MCF 10A (cell line): ENCODE measurements at regions not wholly inside any gene's neighbourhood (a gene's known extent, or its start where the extent isn't known, plus 50 kb on each side); places are given as distances from the start of the nearest gene placed in this dataset.

ENCODE experiments used
- BruUV-seq: library from RNA; stranded (reverse); fragments of 400-500 nt; replicated peaks from 2 replicates; lab custom pipeline; 2021; lab: Mats Ljungman, UMichigan
- CTCF ChIA-PET: fragments of 300-600 bp; sonication (Branson Sonifier 250); formaldehyde crosslinking; extraction: SDS; loops from one replicate; lab custom pipeline; 2021; ENCODE audit warnings: antibody characterized with exemption, inconsistent platforms; lab: Yijun Ruan, JAX
- POLR2A ChIA-PET: fragments of 300-600, 350-650 bp; sonication (Branson Sonifier 250); formaldehyde crosslinking; extraction: SDS; loops from one replicate; lab custom pipeline; 2020; ENCODE audit warnings: antibody characterized with exemption, inconsistent platforms; lab: Yijun Ruan, JAX
- DNase-seq: peaks from one replicate; pipeline ENCODE4 v3.0.0-alpha.2; 2018; ENCODE audit not compliant: unreplicated experiment
- H3K27ac Mint-ChIP-seq: one replicate; pipeline ENCODE4 v1.8.0; 2022; ENCODE audit warnings: mild to moderate bottlenecking, low read depth, mixed read lengths; ENCODE audit not compliant: unreplicated experiment
- H3K27me3 Mint-ChIP-seq: one replicate; pipeline ENCODE4 v1.8.0; 2022; ENCODE audit warnings: mixed read lengths; ENCODE audit not compliant: insufficient read depth, unreplicated experiment
- H3K36me3 Mint-ChIP-seq: one replicate; pipeline ENCODE4 v1.8.0; 2022; ENCODE audit warnings: mild to moderate bottlenecking, moderate library complexity, mixed read lengths; ENCODE audit not compliant: insufficient read depth, unreplicated experiment
- H3K4me1 Mint-ChIP-seq: one replicate; pipeline ENCODE4 v1.8.0; 2022; ENCODE audit warnings: mixed read lengths; ENCODE audit not compliant: insufficient read depth, unreplicated experiment
- H3K4me3 Mint-ChIP-seq: one replicate; pipeline ENCODE4 v1.8.0; 2022; ENCODE audit warnings: mild to moderate bottlenecking, moderate library complexity, mixed read lengths; ENCODE audit not compliant: unreplicated experiment
- H3K9me3 Mint-ChIP-seq: one replicate; pipeline ENCODE4 v1.8.0; 2022; ENCODE audit warnings: mixed read lengths; ENCODE audit not compliant: unreplicated experiment
- intact Hi-C: fragments of 100-400 bp; cut with micrococcal nuclease; formaldehyde crosslinking; loops from 2 replicates; pipeline ENCODE4 v1.14.1; 2022
- TF ChIP-seq, protein P1 (sequence below): fragments of 200-600 bp; IDR thresholded peaks from one replicate; pipeline ENCODE4 v1.8.0; 2022; ENCODE audit warnings: antibody characterized with exemption, mild to moderate bottlenecking; ENCODE audit not compliant: unreplicated experiment

GRCh38 chr7:146008293-146008692, 108.3 kb upstream of the CNTNAP2 start:
- Mint-ChIP-seq H3K4me3 (no peak overlapping the region), H3K27me3 (peaks cover 17% of the 10 kb centered on the region), H3K27ac (no peak overlapping the region), H3K4me1 (peaks cover 6% of the 10 kb centered on the region), H3K36me3 (no peaks in the 10 kb centered on the region), H3K9me3 (no peaks in the 10 kb centered on the region)
- no peak for DNase-seq
- ChIA-PET POLR2A (no interaction called here), CTCF (no interaction called here)
- TF ChIP-seq, protein P1, sequence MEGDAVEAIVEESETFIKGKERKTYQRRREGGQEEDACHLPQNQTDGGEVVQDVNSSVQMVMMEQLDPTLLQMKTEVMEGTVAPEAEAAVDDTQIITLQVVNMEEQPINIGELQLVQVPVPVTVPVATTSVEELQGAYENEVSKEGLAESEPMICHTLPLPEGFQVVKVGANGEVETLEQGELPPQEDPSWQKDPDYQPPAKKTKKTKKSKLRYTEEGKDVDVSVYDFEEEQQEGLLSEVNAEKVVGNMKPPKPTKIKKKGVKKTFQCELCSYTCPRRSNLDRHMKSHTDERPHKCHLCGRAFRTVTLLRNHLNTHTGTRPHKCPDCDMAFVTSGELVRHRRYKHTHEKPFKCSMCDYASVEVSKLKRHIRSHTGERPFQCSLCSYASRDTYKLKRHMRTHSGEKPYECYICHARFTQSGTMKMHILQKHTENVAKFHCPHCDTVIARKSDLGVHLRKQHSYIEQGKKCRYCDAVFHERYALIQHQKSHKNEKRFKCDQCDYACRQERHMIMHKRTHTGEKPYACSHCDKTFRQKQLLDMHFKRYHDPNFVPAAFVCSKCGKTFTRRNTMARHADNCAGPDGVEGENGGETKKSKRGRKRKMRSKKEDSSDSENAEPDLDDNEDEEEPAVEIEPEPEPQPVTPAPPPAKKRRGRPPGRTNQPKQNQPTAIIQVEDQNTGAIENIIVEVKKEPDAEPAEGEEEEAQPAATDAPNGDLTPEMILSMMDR = no peak
- no TSS peak for BruUV-seq
- intact Hi-C loops = no loop called here

DNA sequence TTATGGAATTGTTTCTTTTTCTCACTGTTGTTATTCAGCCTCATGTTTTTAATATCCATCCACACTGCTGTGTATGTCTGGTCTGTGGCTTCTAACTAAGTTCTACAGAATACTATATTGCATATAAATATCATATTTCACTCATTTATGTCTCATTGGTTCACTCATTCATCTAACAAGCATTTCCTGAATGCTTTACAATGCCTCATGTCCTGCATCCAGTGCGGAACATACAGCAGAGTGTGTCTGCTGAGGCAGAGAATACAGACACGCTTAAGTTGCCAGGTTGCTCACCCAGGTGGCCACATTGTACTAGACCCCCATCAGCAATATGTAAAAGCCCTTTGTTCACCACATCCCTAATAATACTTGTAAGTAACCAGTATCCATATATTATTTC, 111.8 kb upstream of the CNTNAP2 start:
- TF ChIP-seq, protein P1 = no peak
- ChIA-PET POLR2A (no interaction called here), CTCF (no interaction called here)
- H3K36me3 Mint-ChIP-seq = no peaks in the 10 kb centered on the region
- peaks cover 33% of the 10 kb centered on the region for H3K27me3 Mint-ChIP-seq
- no peaks in the 10 kb centered on the region for H3K9me3 Mint-ChIP-seq
- H3K27ac Mint-ChIP-seq = no peak overlapping the region
- no TSS peak for BruUV-seq
- peaks cover 6% of the 10 kb centered on the region for H3K4me1 Mint-ChIP-seq
- no peak for DNase-seq
- no peak overlapping the region for H3K4me3 Mint-ChIP-seq
- intact Hi-C loops = no loop called here

DNA sequence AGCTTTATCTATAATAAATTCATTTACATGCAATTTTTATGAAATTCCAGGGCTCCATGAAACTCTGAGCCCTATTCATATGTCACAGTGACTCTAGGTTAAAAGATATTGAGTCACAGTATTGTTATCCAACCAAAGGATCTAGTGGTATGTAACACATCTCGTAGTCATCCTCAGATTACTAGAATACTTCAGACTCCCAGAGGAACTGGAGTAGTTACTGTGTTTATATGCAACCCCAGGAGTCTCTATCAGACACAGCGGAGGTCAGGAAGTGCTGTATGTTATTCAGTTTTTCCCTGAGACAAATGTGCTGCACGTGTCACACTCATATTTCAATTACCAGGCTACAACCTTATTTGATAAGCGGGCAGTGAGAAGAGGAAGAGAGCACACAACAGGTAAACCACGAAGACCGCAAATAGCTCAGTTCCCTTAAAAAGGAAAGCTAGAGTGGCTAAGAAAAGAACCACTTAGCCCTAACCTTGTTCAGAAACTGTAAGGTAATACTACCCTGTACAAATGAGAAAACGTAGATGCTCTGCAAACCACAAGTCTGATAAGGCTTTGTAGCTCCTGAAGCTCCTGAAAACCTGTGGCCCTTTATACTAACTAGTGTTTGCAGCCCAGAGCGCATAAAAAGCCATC, 114.0 kb upstream of the CNTNAP2 start:
- no peak overlapping the region for H3K4me3 Mint-ChIP-seq
- peaks cover 33% of the 10 kb centered on the region for H3K27me3 Mint-ChIP-seq
- no TSS peak for BruUV-seq
- H3K36me3 Mint-ChIP-seq = no peaks in the 10 kb centered on the region
- TF ChIP-seq, protein P1 = no peak
- ChIA-PET POLR2A (no interaction called here), CTCF (interaction anchor here (0.6 kb wide), 1 partner anchor 89 kb away, joined by 3 read pairs; no protein-coding TSS in a partner anchor)
- H3K4me1 Mint-ChIP-seq = no peaks in the 10 kb centered on the region
- H3K9me3 Mint-ChIP-seq = no peaks in the 10 kb centered on the region
- intact Hi-C loops = no loop called here
- no peak overlapping the region for H3K27ac Mint-ChIP-seq
- DNase-seq = no peak

GRCh38 chr7:146002008-146002407, 114.6 kb upstream of the CNTNAP2 start:
- H3K27me3 Mint-ChIP-seq = peaks cover 33% of the 10 kb centered on the region
- no peak overlapping the region for H3K27ac Mint-ChIP-seq
- H3K9me3 Mint-ChIP-seq = no peaks in the 10 kb centered on the region
- TF ChIP-seq, protein P1 = no peak
- no peaks in the 10 kb centered on the region for H3K4me1 Mint-ChIP-seq
- intact Hi-C loops = no loop called here
- DNase-seq = no peak
- no TSS peak for BruUV-seq
- POLR2A ChIA-PET = no interaction called here
- CTCF ChIA-PET = no interaction called here
- H3K36me3 Mint-ChIP-seq = no peaks in the 10 kb centered on the region
- no peak overlapping the region for H3K4me3 Mint-ChIP-seq
